Right cardiac atrium (tissue), 5 donors: ENCODE measurements at regions not wholly inside any gene's neighbourhood (a gene's known extent, or its start where the extent isn't known, plus 50 kb on each side); places are given as distances from the start of the nearest gene placed in this dataset.
"Not testable (repeated sequence)": the region's sequence is repeated elsewhere in the genome, so short reads cannot be mapped to it uniquely, and the experiment has no call there.

Experiments
- ATAC-seq, 2 donors: fragments of 200-7000 bp; cut with Tn5 transposase; one replicate each; pipeline versions ENCODE4 v1.8.0 to v1.9.1; 2020; ENCODE audit warnings: moderate library complexity in 2 of 2, mild to moderate bottlenecking in 1 of 2
- DNase-seq, 3 donors: peaks; one replicate each; pipeline ENCODE4 v3.0.0-alpha.2; 2020
- H3K27ac ChIP-seq: one replicate; pipeline ENCODE4 v1.5.1; 2013; ENCODE audit warnings: mild to moderate bottlenecking, low read length, control low read depth, moderate library complexity
- H3K27me3 ChIP-seq: one replicate; pipeline ENCODE4 v1.6.1; 2013; ENCODE audit not compliant: control insufficient read depth, insufficient read depth
- H3K4me1 ChIP-seq: one replicate; pipeline ENCODE4 v1.6.1; 2013; ENCODE audit warnings: low read length; ENCODE audit not compliant: control insufficient read depth, insufficient read depth
- H3K4me3 ChIP-seq: one replicate; pipeline ENCODE4 v1.5.1; 2013; ENCODE audit warnings: low read length, control low read depth
- H3K9me3 ChIP-seq: one replicate; pipeline ENCODE4 v1.6.1; 2013; ENCODE audit warnings: low read length; ENCODE audit not compliant: control insufficient read depth
- WGBS: extraction: QIAGEN DNeasy Blood & Tissue Kit; methylation state at CpG from one replicate; pipeline ENCODE4 v1.1.7; 2013; 5-methylcytosine and 5-hydroxymethylcytosine counted together
- intact Hi-C, 4 donors: fragments of 100-400 bp; cut with DNase I; formaldehyde crosslinking; loops; one replicate each; pipeline versions ENCODE4 v1.11.0 to v1.14.0; 2022 to 2023
- donor health status: healthy with polysubstance abuse.
- donor health status: DM: no; HTN: yes; CAD: no.
- donor health status: DM: no; HTN: no; CAD: no.
- donor health status: DM: no; HTN: yes; CAD: no; lungs with severe emphysema.
- donor health status: DM: yes; HTN: yes; CAD: no.

GRCh38 chr2:4096978-4097766 lies 393.8 kb downstream of the DCDC2C start:
- DNase-seq (no peak), ATAC-seq (no peak)
- intact Hi-C loops, result no loop called here
- Histone ChIP-seq H3K4me1 (no peaks in the 10 kb centered on the region), H3K27ac (no peak overlapping the region), H3K4me3 (no peak overlapping the region), H3K9me3 (no peaks in the 10 kb centered on the region), H3K27me3 (no peaks in the 10 kb centered on the region)
- 84% methylated on average over 7 of the region's 7 CpGs for WGBS

GRCh38 chr2:4098137-4098536 lies 394.8 kb downstream of the DCDC2C start:
- H3K27me3 ChIP-seq, result no peaks in the 10 kb centered on the region
- ATAC-seq, result no peak
- H3K4me3 ChIP-seq, result no peak overlapping the region
- H3K4me1 ChIP-seq, result no peaks in the 10 kb centered on the region
- WGBS, result 82% methylated on average over 5 of the region's 5 CpGs
- DNase-seq, result no peak
- intact Hi-C loops, result no loop called here
- H3K27ac ChIP-seq, result no peak overlapping the region
- H3K9me3 ChIP-seq, result no peaks in the 10 kb centered on the region

- no peaks in the 10 kb centered on the region for H3K4me1 ChIP-seq
- intact Hi-C loops, result no loop called here
- WGBS, result 74% methylated on average over 2 of the region's 2 CpGs
- no peak overlapping the region for H3K4me3 ChIP-seq
- no peak for ATAC-seq
- no peak overlapping the region for H3K27ac ChIP-seq
- DNase-seq, result no peak
- no peaks in the 10 kb centered on the region for H3K27me3 ChIP-seq
- no peaks in the 10 kb centered on the region for H3K9me3 ChIP-seq
Observed at GRCh38 chr2:4101936-4102335, 398.6 kb downstream of the DCDC2C start.

- intact Hi-C loops, result no loop called here
- Histone ChIP-seq H3K27me3 (no peaks in the 10 kb centered on the region), H3K27ac (no peak overlapping the region), H3K9me3 (no peaks in the 10 kb centered on the region), H3K4me3 (no peak overlapping the region), H3K4me1 (no peaks in the 10 kb centered on the region)
- WGBS, result 71% methylated on average over 7 of the region's 7 CpGs
- no peak for ATAC-seq
- no peak for DNase-seq
Observed at GRCh38 chr2:4107179-4107578, 403.8 kb downstream of the DCDC2C start.

GRCh38 chr2:4110273-4110672 lies 406.9 kb downstream of the DCDC2C start:
- Histone ChIP-seq H3K27me3 (no peaks in the 10 kb centered on the region), H3K9me3 (no peaks in the 10 kb centered on the region), H3K4me1 (no peaks in the 10 kb centered on the region), H3K4me3 (no peak overlapping the region), H3K27ac (no peak overlapping the region)
- DNase-seq, result no peak
- WGBS, result 80% methylated on average over 4 of the region's 4 CpGs
- ATAC-seq, result no peak
- intact Hi-C loops, result no loop called here

- H3K27me3 ChIP-seq, H3K4me3 ChIP-seq, ATAC-seq, H3K27ac ChIP-seq, H3K4me1 ChIP-seq, intact Hi-C loops, DNase-seq, H3K9me3 ChIP-seq: not testable (repeated sequence)
- WGBS, result 81% methylated on average over 3 of the region's 3 CpGs
Observed at GRCh38 chr2:4115435-4115834, 412.1 kb downstream of the DCDC2C start.

- Histone ChIP-seq H3K4me3 (no peak overlapping the region), H3K9me3 (no peaks in the 10 kb centered on the region), H3K27me3 (no peaks in the 10 kb centered on the region), H3K27ac (no peak overlapping the region), H3K4me1 (no peaks in the 10 kb centered on the region)
- DNase-seq (no peak), ATAC-seq (no peak)
- intact Hi-C loops, result no loop called here
- 47% methylated on average over 1 of the region's 1 CpG for WGBS
Observed at GRCh38 chr2:4122726-4123125, 419.4 kb downstream of the DCDC2C start.

- Histone ChIP-seq H3K4me3 (no peak overlapping the region), H3K4me1 (no peaks in the 10 kb centered on the region), H3K9me3 (no peaks in the 10 kb centered on the region), H3K27ac (no peak overlapping the region), H3K27me3 (no peaks in the 10 kb centered on the region)
- ATAC-seq (no peak), DNase-seq (no peak)
- intact Hi-C loops, result no loop called here
- WGBS, result 45% methylated on average over 1 of the region's 1 CpG
Observed at GRCh38 chr2:4130651-4131050, 427.3 kb downstream of the DCDC2C start.

GRCh38 chr2:4134551-4135550 lies 431.5 kb downstream of the DCDC2C start:
- intact Hi-C loops, result no loop called here

GRCh38 chr2:4135765-4136164 lies 432.4 kb downstream of the DCDC2C start:
- ATAC-seq, result no peak
- H3K4me3 ChIP-seq, result no peak overlapping the region

More at GRCh38 chr2:4134551-4135550, 431.5 kb downstream of the DCDC2C start:
- WGBS, result 47% methylated on average over 8 of the region's 8 CpGs
- DNase-seq (no peak), ATAC-seq (no peak)
- H3K9me3 ChIP-seq, result no peaks in the 10 kb centered on the region
- no peaks in the 10 kb centered on the region for H3K4me1 ChIP-seq
- H3K27ac ChIP-seq, result no peak overlapping the region
- H3K4me3 ChIP-seq, result no peak overlapping the region
- H3K27me3 ChIP-seq, result no peaks in the 10 kb centered on the region

GRCh38 chr2:4139316-4139715 lies 435.9 kb downstream of the DCDC2C start:
- no peak for ATAC-seq
- no peak overlapping the region for H3K4me3 ChIP-seq
- intact Hi-C loops, result no loop called here
- no peak overlapping the region for H3K27ac ChIP-seq
- DNase-seq, result no peak
- 89% methylated on average over 6 of the region's 6 CpGs for WGBS
- H3K9me3 ChIP-seq, result no peaks in the 10 kb centered on the region
- no peaks in the 10 kb centered on the region for H3K4me1 ChIP-seq
- H3K27me3 ChIP-seq, result no peaks in the 10 kb centered on the region

More at GRCh38 chr2:4135765-4136164, 432.4 kb downstream of the DCDC2C start:
- no peaks in the 10 kb centered on the region for H3K27me3 ChIP-seq
- H3K27ac ChIP-seq, result no peak overlapping the region
- no peaks in the 10 kb centered on the region for H3K4me1 ChIP-seq
- no peaks in the 10 kb centered on the region for H3K9me3 ChIP-seq
- peak in 1 of 3 donors; percentile 28 for DNase-seq
- 73% methylated on average over 14 of the region's 14 CpGs for WGBS
- intact Hi-C loops, result no loop called here
